Pancreas (tissue), 10 donors: ENCODE measurements at regions not wholly inside any gene's neighbourhood (a gene's known extent, or its start where the extent isn't known, plus 50 kb on each side); places are given as distances from the start of the nearest gene placed in this dataset.
"Not testable (repeated sequence)": the region's sequence is repeated elsewhere in the genome, so short reads cannot be mapped to it uniquely, and the experiment has no call there.

Source experiments
- ATAC-seq, 4 donors: fragments of 200-7000 bp; cut with Tn5 transposase; one replicate each; pipeline versions ENCODE4 v1.8.0 to v1.9.1; 2020; ENCODE audit warnings: mild to moderate bottlenecking in 4 of 4, moderate library complexity in 4 of 4
- DNase-seq, 6 donors: peaks; one replicate each; pipeline ENCODE4 v3.0.0-alpha.2; 2020
- FAIRE-seq: peaks from 2 replicates; lab custom pipeline; 2012; peaks lifted over from hg19 to GRCh38; lab: Jason Lieb, UNC
- H3K27ac ChIP-seq, 4 donors: fragments of 200-600 bp; sonication (generic); 1 replicate in 3 of 4; 2 replicates in 1 of 4; pipeline versions ENCODE4 v1.5.0 to v1.8.0; 2020
- H3K27me3 ChIP-seq, 4 donors: fragments of 200-600 bp; one replicate each; pipeline ENCODE4 v1.8.0; 2021
- H3K36me3 ChIP-seq, 3 donors: fragments of 200-600 bp; sonication (generic) in 1 of 3; one replicate each; pipeline versions ENCODE4 v1.5.0 to v1.8.0; 2020 to 2021
- H3K4me1 ChIP-seq, 3 donors: fragments of 200-600 bp; one replicate each; pipeline ENCODE4 v1.8.0; 2021
- H3K4me3 ChIP-seq, 4 donors: fragments of 200-600 bp; sonication (generic) in 2 of 4; one replicate each; pipeline versions ENCODE4 v1.5.0 to v1.8.0; 2020 to 2021
- H3K9me3 ChIP-seq, 4 donors: fragments of 200-600 bp; one replicate each; pipeline ENCODE4 v1.8.0; 2021
- CTCF ChIP-seq, 4 donors: fragments of 200-600 bp; sonication (generic) in 3 of 4; IDR thresholded peaks; one replicate each; pipeline versions ENCODE4 v1.5.0 to v1.8.0; 2021; ENCODE audit warnings: antibody characterized with exemption in 4 of 4
- WGBS, 2 donors: extraction: QIAGEN DNeasy Blood & Tissue Kit; methylation state at CpG; one replicate each; pipeline ENCODE4 v1.1.7; 2013; 5-methylcytosine and 5-hydroxymethylcytosine counted together
- intact Hi-C, 3 donors: fragments of 100-400 bp; cut with DNase I; formaldehyde crosslinking; loops; one replicate each; pipeline versions ENCODE4 v1.11.1 to v1.14.2; 2022
- donor health status: healthy with polysubstance abuse.
- donor health status: DM: no; HTN: no; CAD: no; lungs with moderate emphysema.
- donor health status: DM: no; HTN: no; CAD: no.
- donor health status: control.
- donor health status: control.
- donor health status: Bipolar disorder and iron deficiency.
- donor health status: DM: yes; HTN: yes; CAD: no.
- donor health status: DM: no; HTN: no; CAD: no.
- donor health status: DM: no; HTN: no; CAD: no.
- donor health status: DM: yes; HTN: yes; CAD: no.

DNA sequence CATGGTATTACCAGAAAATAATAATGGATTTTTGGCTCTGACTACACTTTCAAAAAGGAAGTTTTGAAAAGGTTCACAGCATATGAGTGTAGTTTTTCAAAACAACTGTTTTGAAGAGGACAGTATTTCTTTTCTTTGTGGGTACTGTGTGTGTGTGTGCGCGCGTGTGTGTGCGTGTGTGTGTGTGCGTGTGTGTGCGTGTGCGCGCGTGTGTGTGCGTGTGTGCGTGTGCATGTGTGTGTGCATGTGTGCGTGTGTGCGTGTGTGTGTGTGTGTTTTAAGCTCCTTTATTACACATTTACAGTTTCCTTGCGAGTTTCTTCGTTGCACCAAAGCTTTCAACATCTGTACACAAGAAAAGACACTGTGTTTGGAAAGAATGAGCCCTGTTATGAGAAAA lies 755.4 kb downstream of the SH3BGRL start:
- 60 to 62% methylated on average over 15 of the region's 15 CpGs for WGBS, 2 donors
- no peaks in the 10 kb centered on the region for H3K36me3 ChIP-seq
- no peak overlapping the region for H3K4me3 ChIP-seq
- no peak for ATAC-seq
- H3K9me3 ChIP-seq: no peaks in the 10 kb centered on the region
- intact Hi-C loops: no loop called here
- H3K27me3 ChIP-seq: peaks cover 0 to 15% (median 0%) of the 10 kb centered on the region in 4 donors
- H3K27ac ChIP-seq: no peak overlapping the region
- no peak for FAIRE-seq
- no peak for DNase-seq
- TF ChIP-seq CTCF (IDR thresholded peaks at IDR 0.05): no peak
- no peaks in the 10 kb centered on the region for H3K4me1 ChIP-seq

GRCh38 chrX:81957900-81958545 lies 756.1 kb downstream of the SH3BGRL start:
- Histone ChIP-seq H3K4me3 (no peak overlapping the region), H3K27me3 (peaks cover 0 to 15% (median 0%) of the 10 kb centered on the region in 4 donors), H3K36me3 (no peaks in the 10 kb centered on the region), H3K9me3 (no peaks in the 10 kb centered on the region), H3K27ac (no peak overlapping the region), H3K4me1 (no peaks in the 10 kb centered on the region)
- 0% methylated on average over 1 of the region's 1 CpG for WGBS, 2 donors
- peak in 2 of 4 donors; percentile 23 to 26 for TF ChIP-seq CTCF (IDR thresholded peaks at IDR 0.05)
- no peak for DNase-seq
- peak; percentile 97 for FAIRE-seq
- intact Hi-C loops: no loop called here
- ATAC-seq: peak in 3 of 4 donors; percentile 71 to 76 (median 72)

- FAIRE-seq (no peak), DNase-seq (no peak)
- no peaks in the 10 kb centered on the region for H3K9me3 ChIP-seq
These were observed 758.1 kb downstream of the SH3BGRL start for GRCh38 chrX:81959964-81960363.

DNA sequence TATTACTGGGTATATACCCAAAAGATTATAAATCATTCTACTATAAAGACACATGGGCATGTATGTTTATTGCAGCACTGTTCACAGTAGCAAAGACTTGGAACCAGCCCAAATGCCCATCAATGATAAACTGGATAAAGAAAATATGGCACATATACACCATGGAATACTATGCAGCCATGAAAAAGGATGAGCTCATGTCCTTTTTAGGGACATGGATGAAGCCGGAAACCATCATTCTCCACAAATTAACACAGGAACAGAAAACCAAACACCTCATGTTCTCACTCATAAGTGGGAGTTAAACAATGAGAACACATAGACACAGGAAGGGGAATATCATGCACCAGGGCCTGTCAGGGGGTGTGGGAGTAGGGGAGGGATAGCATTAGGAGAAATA lies 772.5 kb downstream of the SH3BGRL start:
- H3K36me3 ChIP-seq, ATAC-seq, DNase-seq, H3K27ac ChIP-seq, H3K9me3 ChIP-seq, H3K27me3 ChIP-seq, H3K4me3 ChIP-seq, intact Hi-C loops, FAIRE-seq, H3K4me1 ChIP-seq: not testable (repeated sequence)
- 72 to 81% methylated on average over 1 of the region's 1 CpG for WGBS, 2 donors

More at GRCh38 chrX:81959964-81960363, 758.1 kb downstream of the SH3BGRL start:
- H3K27ac ChIP-seq: no peak overlapping the region
- intact Hi-C loops: no loop called here
- ATAC-seq: no peak
- peaks cover 0 to 16% (median 0%) of the 10 kb centered on the region in 4 donors for H3K27me3 ChIP-seq
- no peak overlapping the region for H3K4me3 ChIP-seq
- no peaks in the 10 kb centered on the region for H3K36me3 ChIP-seq
- no peaks in the 10 kb centered on the region for H3K4me1 ChIP-seq
- WGBS, 2 donors: 7 to 38% methylated on average over 1 of the region's 1 CpG
- TF ChIP-seq CTCF (IDR thresholded peaks at IDR 0.05): no peak

GRCh38 chrX:81979806-81980515 lies 778.1 kb downstream of the SH3BGRL start:
- intact Hi-C loops: no loop called here
- H3K4me3 ChIP-seq: no peak overlapping the region
- DNase-seq (no peak), ATAC-seq (no peak), FAIRE-seq (no peak)
- no peaks in the 10 kb centered on the region for H3K4me1 ChIP-seq
- H3K9me3 ChIP-seq: no peaks in the 10 kb centered on the region
- H3K27me3 ChIP-seq: peaks cover 0 to 4% (median 0%) of the 10 kb centered on the region in 4 donors
- TF ChIP-seq CTCF (IDR thresholded peaks at IDR 0.05): no peak
- H3K27ac ChIP-seq: no peak overlapping the region
- H3K36me3 ChIP-seq: no peaks in the 10 kb centered on the region
- 43 to 46% methylated on average over 5 of the region's 5 CpGs for WGBS, 2 donors

DNA sequence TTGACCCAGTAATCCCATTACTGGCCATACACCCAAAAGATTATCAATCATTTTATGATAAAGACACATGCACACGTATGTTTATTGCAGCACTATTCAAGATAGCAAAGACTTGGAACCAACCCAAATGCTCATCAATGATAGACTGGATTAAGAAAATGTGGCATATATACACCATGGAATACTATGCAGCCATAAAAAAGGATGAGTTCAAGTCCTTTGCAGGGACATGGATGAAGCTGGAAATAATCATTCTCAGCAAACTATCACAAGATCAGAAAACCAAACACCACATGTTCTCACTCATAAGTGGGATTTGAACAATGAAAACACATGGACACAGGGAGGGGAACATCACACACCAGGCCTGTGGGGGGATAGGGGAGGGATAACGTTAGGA lies 785.3 kb downstream of the SH3BGRL start:
- H3K4me3 ChIP-seq, intact Hi-C loops, H3K27ac ChIP-seq, H3K9me3 ChIP-seq, FAIRE-seq, DNase-seq, H3K4me1 ChIP-seq, H3K27me3 ChIP-seq, ATAC-seq, H3K36me3 ChIP-seq: not testable (repeated sequence)
- 46 to 48% methylated on average over 2 of the region's 2 CpGs for WGBS, 2 donors
